PC-3 (cell line): ENCODE measurements at regions not wholly inside any gene's neighbourhood (a gene's known extent, or its start where the extent isn't known, plus 50 kb on each side); places are given as distances from the start of the nearest gene placed in this dataset.

Source experiments
- EZH2 ChIP-seq: fragments of 300-600 bp; sonication (generic); IDR thresholded peaks from one replicate; pipeline ENCODE4 v1.6.1; 2017; ENCODE audit warnings: antibody characterized with exemption, mild to moderate bottlenecking, low read length; ENCODE audit not compliant: unreplicated experiment
- EZH2phosphoT487 ChIP-seq: fragments of 300-600 bp; sonication (generic); IDR thresholded peaks from 2 replicates; pipeline ENCODE4 v1.6.1; 2018; ENCODE audit warnings: mild to moderate bottlenecking, antibody characterized with exemption, low read length, borderline replicate concordance
- TF ChIP-seq, protein P1 (sequence below): fragments of 300-600 bp; sonication (generic); conservative IDR thresholded peaks from 2 replicates; pipeline ENCODE4 v1.5.1; 2017; ENCODE audit warnings: antibody characterized with exemption, low read depth, mild to moderate bottlenecking, low read length

DNA sequence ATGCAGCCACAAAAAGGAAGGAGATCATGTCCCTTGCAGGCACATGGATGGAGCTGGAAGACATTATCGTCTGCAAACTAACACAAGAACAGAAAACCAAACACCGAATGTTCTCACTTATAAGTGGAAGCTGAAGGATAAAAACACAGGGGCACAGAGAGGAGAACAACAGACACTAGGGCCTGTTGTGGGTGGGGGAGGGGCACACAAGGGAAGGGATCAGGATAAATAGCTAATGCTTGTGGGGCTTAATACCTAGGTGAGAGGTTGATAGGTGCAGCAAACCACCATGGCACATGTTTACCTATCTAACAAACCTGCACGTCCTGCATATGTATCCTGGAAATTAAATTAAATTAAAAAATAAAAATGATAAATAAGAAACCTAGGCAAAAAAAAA is 969.9 kb downstream of the TTLL7 start:
- TF ChIP-seq, protein P1, sequence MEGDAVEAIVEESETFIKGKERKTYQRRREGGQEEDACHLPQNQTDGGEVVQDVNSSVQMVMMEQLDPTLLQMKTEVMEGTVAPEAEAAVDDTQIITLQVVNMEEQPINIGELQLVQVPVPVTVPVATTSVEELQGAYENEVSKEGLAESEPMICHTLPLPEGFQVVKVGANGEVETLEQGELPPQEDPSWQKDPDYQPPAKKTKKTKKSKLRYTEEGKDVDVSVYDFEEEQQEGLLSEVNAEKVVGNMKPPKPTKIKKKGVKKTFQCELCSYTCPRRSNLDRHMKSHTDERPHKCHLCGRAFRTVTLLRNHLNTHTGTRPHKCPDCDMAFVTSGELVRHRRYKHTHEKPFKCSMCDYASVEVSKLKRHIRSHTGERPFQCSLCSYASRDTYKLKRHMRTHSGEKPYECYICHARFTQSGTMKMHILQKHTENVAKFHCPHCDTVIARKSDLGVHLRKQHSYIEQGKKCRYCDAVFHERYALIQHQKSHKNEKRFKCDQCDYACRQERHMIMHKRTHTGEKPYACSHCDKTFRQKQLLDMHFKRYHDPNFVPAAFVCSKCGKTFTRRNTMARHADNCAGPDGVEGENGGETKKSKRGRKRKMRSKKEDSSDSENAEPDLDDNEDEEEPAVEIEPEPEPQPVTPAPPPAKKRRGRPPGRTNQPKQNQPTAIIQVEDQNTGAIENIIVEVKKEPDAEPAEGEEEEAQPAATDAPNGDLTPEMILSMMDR, result no peak
- no peak for TF ChIP-seq EZH2
- no peak for TF ChIP-seq EZH2phosphoT487
